K562 (cell line): ENCODE measurements at regions not wholly inside any gene's neighbourhood (a gene's known extent, or its start where the extent isn't known, plus 50 kb on each side); places are given as distances from the start of the nearest gene placed in this dataset.

Experiments
- CTCF ChIP-seq, 3 experiments: IDR thresholded peaks in 2 of 3; conservative IDR thresholded peaks in 1 of 3; 2 replicates each; pipeline ENCODE4 v1.5.1; 2011 to 2012; ENCODE audit warnings: low read length in 3 of 3, mild to moderate bottlenecking in 3 of 3, control low read depth in 2 of 3, improper control_type of control experiment in 1 of 3, inconsistent platforms in 1 of 3, low read depth in 1 of 3, mixed read lengths in 1 of 3, moderate library complexity in 1 of 3; ENCODE audit not compliant: insufficient read depth in 2 of 3
- EP300 ChIP-seq: IDR thresholded peaks from 2 replicates; pipeline ENCODE4 v1.6.1; 2012; ENCODE audit warnings: low read length, improper control_type of control experiment
- FOXJ3 ChIP-seq: sonication (generic); formaldehyde crosslinking; IDR thresholded peaks from 2 replicates; pipeline ENCODE4 v1.4.0; 2020; ENCODE audit warnings: mild to moderate bottlenecking, missing genetic modification reagents

GRCh38 chr5:146956217-146956616, 77.7 kb upstream of the PPP2R2B start:
- TF ChIP-seq FOXJ3 (CRISPR knock-in tag), result no peak
- no peak for TF ChIP-seq CTCF (IDR thresholded peaks at IDR 0.05 in 2 of 3, conservative IDR thresholded peaks at IDR 0.05 in 1 of 3; ENCODE audit: insufficient read depth in 2 of 3, low read depth in 1 of 3, low read length in 3 of 3)
- TF ChIP-seq EP300, result no peak
